ENCODE measurements at regions not wholly inside any gene's neighbourhood (a gene's known extent, or its start where the extent isn't known, plus 50 kb on each side); places are given as distances from the start of the nearest gene placed in this dataset.
"Not testable (repeated sequence)": the region's sequence is repeated elsewhere in the genome, so short reads cannot be mapped to it uniquely, and the experiment has no call there.

DNA sequence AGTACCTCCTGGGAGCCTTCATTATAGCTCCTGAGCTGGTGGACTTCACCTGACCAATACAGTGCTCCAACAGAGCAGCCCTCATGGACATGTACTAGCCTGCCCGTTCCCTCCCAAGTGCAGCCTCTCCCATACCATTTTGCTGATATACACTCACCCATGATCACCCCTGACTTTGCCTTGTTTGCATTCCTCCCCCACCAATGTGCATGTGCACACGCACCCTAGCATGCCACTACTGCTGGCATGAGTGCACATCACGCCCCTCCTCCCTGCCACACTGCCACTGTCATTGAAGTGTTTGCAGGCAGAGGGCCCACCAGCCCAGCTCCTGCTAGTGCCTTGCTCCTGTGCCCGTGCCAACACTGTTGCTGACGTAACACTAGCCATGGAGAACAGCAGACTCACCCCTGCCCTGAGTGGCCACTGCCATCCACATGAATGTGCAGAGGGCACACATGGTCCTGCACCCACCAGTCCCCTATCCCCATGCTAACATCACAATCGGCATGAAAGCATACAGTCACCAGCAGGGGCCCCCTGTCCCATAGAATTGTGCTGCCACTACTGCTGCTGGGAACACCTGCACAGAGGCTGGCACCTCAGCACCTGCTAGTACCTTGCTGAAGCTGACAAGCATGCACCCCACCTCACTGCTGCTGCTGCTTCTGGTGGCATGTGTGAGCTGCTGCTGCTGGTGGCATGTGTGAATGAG, 110.3 kb downstream of the SINHCAF start:
- DNase-seq (ENCODE audit: low read depth in 4 of 4, low spot score in 3 of 4) = peak in 2 of 4 donors; percentile 7 to 25

GRCh38 chr12:31216479-31216878, 109.5 kb downstream of the SINHCAF start:
- DNase-seq (ENCODE audit: low read depth in 4 of 4, low spot score in 3 of 4) = no peak

- no peak for DNase-seq (ENCODE audit: low read depth in 4 of 4, low spot score in 3 of 4)
Observed at GRCh38 chr12:31217356-31218130, 108.4 kb downstream of the SINHCAF start.

DNA sequence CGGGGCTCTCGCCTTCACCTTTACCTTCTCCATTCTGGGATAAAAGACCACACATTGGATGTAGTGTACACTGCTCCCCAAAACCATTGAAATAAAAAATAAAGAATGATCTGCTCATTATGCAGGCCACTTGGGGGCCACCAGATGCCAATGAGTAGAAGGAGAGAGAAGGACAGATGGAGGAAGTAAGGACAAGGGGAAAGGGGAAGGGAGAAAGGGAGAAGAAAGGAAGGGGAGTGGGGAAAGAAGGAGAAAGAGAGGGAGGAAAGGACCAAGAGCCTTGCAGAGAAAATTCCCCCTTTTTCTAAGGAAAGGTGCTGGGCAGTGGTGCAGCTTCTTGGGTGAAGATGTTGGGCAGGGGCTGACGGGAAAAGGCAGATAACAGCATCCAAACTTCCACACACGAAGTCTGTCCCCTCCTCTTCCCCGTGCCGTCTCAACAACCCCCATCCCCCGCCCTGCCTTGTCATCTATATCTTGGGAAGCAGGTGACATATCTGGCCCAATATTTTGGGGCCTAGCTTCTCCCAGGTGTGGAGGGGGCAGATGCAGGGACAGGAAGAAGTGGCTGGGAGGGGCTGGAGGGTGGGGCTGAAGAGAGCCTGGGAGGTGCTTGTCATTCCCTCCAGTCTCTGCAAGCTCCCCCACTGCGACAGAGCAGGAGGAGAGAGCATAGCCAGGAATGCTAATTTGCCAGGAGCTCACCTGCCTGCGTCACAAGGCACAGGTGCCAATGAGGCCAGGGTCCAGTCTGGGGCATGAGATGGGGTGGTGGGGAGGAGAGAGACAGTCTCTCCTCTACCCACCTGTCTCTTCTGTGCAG, 107.5 kb downstream of the SINHCAF start:
- DNase-seq (ENCODE audit: low read depth in 4 of 4, low spot score in 3 of 4) = no peak

DNA sequence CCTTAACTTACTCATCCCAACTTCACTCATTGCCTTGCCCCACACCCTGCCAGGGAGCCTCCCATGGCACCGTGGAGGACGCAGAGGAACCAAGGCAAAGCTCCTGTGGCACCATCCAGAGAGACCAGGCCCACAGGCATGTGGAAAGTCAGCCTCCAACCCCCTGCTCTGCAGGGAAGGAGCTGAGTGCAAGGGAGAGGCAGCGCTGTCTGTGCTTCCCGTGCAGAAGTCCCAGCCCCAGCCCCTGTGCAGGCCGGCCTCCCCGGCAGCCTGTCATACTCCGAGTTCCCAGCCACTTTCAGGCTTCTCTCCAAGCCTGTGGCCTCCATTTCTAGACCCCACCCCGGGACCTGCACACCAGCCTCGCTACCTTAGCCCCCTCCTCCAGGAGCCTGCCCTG, 106.4 kb downstream of the SINHCAF start:
- DNase-seq (ENCODE audit: low read depth in 4 of 4, low spot score in 3 of 4) = no peak

DNA sequence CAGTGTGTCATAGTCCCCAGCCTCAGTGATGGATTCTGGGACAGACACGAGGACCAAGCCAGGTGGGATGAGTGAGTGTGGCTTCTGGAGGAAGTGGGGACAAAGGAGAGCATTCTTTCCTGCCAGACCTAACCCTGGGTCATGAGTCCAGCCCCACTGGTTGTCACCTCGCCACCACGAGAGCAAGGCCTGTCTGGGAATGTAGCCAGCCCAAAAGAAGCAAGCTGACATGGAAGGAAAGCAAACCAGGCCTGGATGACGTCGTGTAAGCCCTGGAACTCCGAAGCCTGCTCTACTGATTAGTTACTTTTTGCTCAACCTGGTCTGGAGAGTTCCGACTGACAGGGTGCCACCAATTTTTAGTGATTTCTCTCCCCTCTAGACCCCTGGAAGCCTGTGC, 105.9 kb downstream of the SINHCAF start:
- DNase-seq (ENCODE audit: low read depth in 4 of 4, low spot score in 3 of 4) = no peak

DNA sequence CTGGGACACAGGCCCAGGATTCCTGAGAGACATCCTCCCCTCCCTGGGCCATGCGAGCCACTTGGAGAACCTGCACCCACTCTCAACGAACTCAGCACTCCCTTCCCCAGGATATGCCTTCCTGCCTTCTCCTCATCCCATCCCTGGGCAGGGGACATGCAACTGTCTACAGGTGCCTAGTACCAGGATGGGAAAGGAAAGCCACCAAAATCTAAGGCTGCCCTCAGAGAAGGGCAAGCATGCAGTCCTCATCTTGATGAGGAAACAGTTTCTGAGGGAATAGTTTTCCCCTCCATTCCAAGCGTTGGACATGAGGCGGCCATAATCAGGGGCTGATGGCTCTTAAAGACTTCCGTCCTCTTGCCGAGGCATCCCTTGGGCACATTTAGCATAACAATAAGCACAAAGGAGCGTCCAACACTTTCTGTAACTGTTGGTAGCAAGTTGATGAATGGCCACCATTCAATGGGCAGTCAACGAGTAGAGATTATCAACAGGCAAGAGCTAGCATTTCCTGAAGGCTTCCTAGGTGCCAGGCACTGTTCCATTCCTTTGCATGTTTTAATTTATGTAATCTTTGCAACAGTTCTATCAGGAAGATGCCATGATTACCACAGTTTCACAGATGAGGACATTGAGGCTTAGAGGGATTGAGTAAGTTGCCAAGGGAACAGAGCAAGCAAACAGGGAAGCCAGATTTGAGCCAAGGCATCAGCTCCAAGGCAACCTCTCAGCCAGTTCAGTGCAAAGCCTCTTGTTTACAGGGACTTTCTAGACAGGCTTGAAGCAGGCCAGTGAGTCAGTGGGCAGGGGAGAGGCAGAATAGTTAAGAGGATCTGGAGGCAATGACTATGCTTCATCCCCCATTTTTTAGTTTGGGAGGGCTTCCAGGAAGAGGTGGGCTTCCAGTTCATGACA, 105.1 kb downstream of the SINHCAF start:
- no peak for DNase-seq (ENCODE audit: low read depth in 4 of 4, low spot score in 3 of 4)

DNA sequence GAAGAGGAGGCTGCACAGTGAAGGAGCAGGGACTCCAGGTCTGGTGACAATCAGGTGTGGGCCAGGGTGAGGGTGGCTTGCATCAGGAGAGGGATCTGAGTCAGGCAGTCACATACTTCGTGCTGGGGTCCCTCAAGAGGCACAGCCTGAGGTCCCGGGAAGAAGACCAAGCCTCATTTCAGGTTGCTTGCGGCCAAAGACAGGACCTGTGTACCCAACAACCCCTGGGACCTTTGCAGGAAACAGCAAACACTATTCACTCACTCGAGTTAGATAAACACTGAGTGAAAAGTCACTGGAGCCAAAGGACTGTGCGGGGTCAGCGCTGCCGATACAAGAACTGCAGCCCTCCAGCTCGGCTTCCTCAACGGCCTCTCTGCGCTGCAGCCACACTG, 104.4 kb downstream of the SINHCAF start:
- DNase-seq (ENCODE audit: low read depth in 4 of 4, low spot score in 3 of 4) = no peak

DNA sequence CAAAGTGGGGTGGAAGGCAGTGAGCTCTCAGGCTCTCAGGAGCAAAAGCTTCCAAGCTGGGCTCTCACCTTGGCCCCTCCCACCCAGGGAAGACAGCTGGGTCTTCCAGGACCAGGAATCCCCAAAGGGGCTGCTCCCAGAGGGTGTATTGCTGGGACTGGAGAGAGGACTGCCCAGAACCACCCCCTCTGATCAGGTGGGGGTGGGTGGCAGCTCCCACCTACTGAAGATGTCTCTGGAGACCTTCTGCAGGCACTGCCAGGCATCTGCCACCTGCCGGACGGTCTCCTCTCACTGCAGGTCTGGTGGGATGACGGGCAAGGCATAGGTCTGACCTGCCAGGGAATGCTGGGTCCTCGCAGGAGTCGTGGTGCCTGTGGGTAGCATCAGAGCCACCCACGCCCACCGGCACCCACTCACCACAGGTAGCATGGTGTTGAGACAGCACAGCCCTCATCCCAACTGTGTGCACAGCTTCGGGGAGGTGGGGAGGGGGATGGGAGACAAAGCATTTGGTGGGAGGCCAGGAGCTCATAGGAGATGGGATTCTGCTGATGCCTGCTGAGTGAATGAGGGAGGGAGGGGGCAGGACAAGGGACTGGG, 103.2 kb downstream of the SINHCAF start:
- DNase-seq (ENCODE audit: low read depth in 4 of 4, low spot score in 3 of 4) = no peak

- DNase-seq (ENCODE audit: low read depth in 4 of 4, low spot score in 3 of 4) = not testable (repeated sequence)
Observed at GRCh38 chr12:31223640-31224039, 102.3 kb downstream of the SINHCAF start.

GRCh38 chr12:31224768-31225448, 101.0 kb downstream of the SINHCAF start:
- DNase-seq (ENCODE audit: low read depth in 4 of 4, low spot score in 3 of 4) = no peak

DNA sequence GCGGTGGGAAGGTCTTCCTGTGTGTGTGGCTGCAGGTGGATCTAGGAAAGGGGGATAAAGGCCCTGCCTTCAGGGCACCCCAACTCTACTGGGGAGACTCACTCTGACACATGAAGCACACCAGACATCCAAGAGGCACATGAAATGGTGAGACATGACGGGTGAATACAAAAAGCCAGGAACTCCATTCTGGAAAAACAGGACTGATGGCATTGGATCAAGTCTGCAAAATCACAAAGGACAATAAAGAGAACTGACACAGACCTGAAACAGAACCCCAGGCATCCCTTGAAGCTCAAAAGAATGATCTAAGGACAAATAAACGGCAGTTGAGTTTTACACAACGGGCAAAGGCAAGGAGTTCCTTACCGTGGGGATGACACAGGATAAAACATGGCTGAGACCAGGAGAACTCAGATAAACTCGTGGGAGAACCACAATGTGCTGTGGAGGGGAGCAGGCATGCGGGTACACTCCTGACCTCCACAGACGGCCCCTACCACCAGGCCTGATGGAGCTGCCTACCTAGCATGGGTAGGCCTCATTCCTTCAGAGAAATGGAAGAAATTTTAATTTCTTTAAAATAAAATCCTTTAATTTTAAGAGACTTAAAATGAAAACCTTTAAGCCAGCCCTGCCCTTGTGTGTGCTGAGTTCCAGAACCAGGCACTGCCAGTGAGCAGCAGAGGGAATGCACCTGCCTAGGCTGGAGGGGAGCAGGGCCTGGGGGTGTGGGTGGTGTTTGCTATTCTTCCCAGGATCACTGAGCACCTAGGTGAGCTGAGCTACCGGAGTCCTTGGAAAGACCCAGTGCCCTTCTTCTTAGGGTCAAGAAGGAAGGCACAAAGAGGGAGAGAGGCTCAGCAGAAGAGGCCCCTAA, 100.1 kb downstream of the SINHCAF start:
- no peak for DNase-seq (ENCODE audit: low read depth in 4 of 4, low spot score in 3 of 4)

GRCh38 chr12:31226639-31227038, 99.3 kb downstream of the SINHCAF start:
- no peak for DNase-seq (ENCODE audit: low read depth in 4 of 4, low spot score in 3 of 4)

DNA sequence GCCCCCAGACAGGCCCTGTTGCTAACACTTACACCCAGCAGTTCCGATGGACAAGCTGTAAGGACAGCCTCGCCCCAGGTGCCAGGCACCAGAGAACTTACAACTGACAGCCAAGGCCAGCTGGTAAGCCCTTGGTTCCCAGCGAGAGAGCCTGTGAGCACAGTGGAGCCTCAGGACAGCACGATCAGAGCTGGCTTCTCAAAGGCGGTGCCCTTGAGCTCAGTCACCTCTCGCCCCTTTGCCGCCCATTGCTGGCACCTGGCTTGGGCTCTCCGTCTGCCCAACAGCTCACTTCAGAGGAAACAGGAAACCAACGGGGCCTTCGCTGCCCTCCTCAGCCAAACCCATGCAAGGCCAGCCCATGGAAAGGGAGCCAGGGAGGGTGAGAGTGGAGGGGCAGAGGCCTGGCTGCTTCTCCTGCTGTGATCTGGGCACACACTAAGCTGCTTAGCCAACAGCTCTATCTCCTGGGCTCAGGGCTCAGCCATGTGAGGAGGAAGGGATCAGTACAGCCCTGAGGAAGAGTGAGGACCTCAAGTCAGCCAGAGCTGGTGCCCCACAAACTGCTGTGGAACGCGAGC, 98.5 kb downstream of the SINHCAF start:
- no peak for DNase-seq (ENCODE audit: low read depth in 4 of 4, low spot score in 3 of 4)

DNA sequence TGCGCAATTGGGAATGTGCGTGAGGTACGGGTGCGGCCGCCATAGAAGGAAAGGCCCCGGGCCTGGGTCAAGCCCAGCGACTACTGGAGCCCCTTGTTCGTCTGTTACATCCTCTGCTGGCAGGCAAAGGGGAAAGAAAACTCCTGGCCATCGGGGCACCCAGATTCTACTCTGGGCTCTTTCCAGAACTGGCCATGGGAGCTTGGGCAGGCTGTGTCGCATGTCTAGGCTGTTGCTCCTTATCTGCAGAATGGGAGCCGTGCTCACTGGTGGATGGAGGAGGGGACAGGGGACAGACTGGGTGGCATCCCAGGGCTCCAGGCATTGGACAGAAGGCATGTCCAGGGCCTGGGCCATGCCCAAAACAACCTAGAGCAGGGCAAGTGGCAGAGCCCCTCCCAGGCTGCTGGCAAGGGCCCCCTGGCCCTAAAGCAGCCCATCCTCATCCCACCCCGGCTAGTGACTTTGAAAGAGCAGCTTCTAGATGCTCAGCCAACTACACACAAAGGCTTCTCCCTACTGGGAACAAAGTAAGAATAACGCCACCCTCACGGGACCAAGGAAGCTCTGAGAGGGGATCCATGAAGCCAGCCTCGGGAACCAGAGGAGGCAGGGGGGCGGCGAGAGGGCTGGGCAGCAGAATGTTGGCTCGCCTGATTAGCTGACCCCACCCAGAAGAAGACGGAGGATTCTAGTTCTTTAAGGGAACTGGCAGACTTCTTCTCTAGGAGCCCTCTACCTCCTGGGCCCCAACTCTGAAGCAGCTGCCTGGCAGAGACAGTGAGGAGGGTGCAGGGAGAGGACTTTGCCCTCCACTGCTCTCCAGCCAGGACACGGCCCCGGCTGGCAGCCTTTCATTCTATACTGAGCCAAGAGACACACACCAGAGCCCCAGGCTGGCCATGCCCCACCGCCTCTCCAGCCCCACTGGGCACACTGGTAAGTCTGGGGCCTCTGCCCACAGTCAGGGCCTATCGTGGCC, 96.8 kb downstream of the SINHCAF start:
- peak in 1 of 4 donors; percentile 8 for DNase-seq (ENCODE audit: low read depth in 4 of 4, low spot score in 3 of 4)

GRCh38 chr12:31230004-31230403, 95.9 kb downstream of the SINHCAF start:
- no peak for DNase-seq (ENCODE audit: low read depth in 4 of 4, low spot score in 3 of 4)
